Suppressor macrophage treated with lipopolysaccharide for 1 hour (primary cell): ENCODE measurements at regions not wholly inside any gene's neighbourhood (a gene's known extent, or its start where the extent isn't known, plus 50 kb on each side); places are given as distances from the start of the nearest gene placed in this dataset.
"Not testable (repeated sequence)": the region's sequence is repeated elsewhere in the genome, so short reads cannot be mapped to it uniquely, and the experiment has no call there.

ENCODE experiments used
- DNase-seq, 3 donors: peaks; one replicate each; pipeline ENCODE4 v3.0.0-alpha.2; 2020 to 2022

- no peak for DNase-seq
These were observed 1258.6 kb downstream of the CDH12 start for GRCh38 chr5:21594566-21594965.

GRCh38 chr5:21593261-21593660 is 1259.9 kb downstream of the CDH12 start:
- DNase-seq, result no peak

GRCh38 chr5:21581508-21581907 is 1271.6 kb downstream of the CDH12 start:
- DNase-seq, result no peak

GRCh38 chr5:21574961-21575360 is 1278.2 kb downstream of the CDH12 start:
- no peak for DNase-seq

- DNase-seq, result no peak
These were observed 1278.7 kb downstream of the CDH12 start for GRCh38 chr5:21574438-21574837.

- DNase-seq, result no peak
These were observed 1279.5 kb downstream of the CDH12 start for GRCh38 chr5:21573416-21574314.

- not testable (repeated sequence) for DNase-seq
These were observed 1281.9 kb downstream of the CDH12 start for GRCh38 chr5:21571196-21571595.

- not testable (repeated sequence) for DNase-seq
These were observed 1294.0 kb downstream of the CDH12 start for GRCh38 chr5:21559109-21559508.

- not testable (repeated sequence) for DNase-seq
These were observed 1300.9 kb downstream of the CDH12 start for GRCh38 chr5:21552263-21552662.

- DNase-seq, result not testable (repeated sequence)
These were observed 1302.2 kb downstream of the CDH12 start for GRCh38 chr5:21550916-21551315.

GRCh38 chr5:21547656-21548055 is 1305.5 kb downstream of the CDH12 start:
- not testable (repeated sequence) for DNase-seq

- DNase-seq, result not testable (repeated sequence)
These were observed 1318.0 kb downstream of the CDH12 start for GRCh38 chr5:21535114-21535513.

- DNase-seq, result not testable (repeated sequence)
These were observed 1332.0 kb downstream of the CDH12 start for GRCh38 chr5:21521157-21521556.

- not testable (repeated sequence) for DNase-seq
These were observed 1356.2 kb downstream of the CDH12 start for GRCh38 chr5:21496926-21497325.

- DNase-seq, result not testable (repeated sequence)
These were observed 1357.1 kb downstream of the CDH12 start for GRCh38 chr5:21496056-21496455.

- not testable (repeated sequence) for DNase-seq
These were observed 1357.9 kb downstream of the CDH12 start for GRCh38 chr5:21495235-21495634.

GRCh38 chr5:21494033-21494432 is 1359.1 kb downstream of the CDH12 start:
- not testable (repeated sequence) for DNase-seq

- not testable (repeated sequence) for DNase-seq
These were observed 1362.0 kb downstream of the CDH12 start for GRCh38 chr5:21491182-21491581.

GRCh38 chr5:21488828-21489227 is 1364.3 kb downstream of the CDH12 start:
- not testable (repeated sequence) for DNase-seq

GRCh38 chr5:21485458-21486000 is 1367.6 kb downstream of the CDH12 start:
- DNase-seq, result peak in 1 of 3 donors; percentile 5

- DNase-seq, result not testable (repeated sequence)
These were observed 1368.7 kb downstream of the CDH12 start for GRCh38 chr5:21484498-21484889.

- not testable (repeated sequence) for DNase-seq
These were observed 1369.2 kb downstream of the CDH12 start for GRCh38 chr5:21483790-21484497.

GRCh38 chr5:21482983-21483650 is 1370.0 kb downstream of the CDH12 start:
- DNase-seq, result not testable (repeated sequence)
